ENCODE measurements at regions not wholly inside any gene's neighbourhood (a gene's known extent, or its start where the extent isn't known, plus 50 kb on each side); places are given as distances from the start of the nearest gene placed in this dataset.

- DNase-seq (ENCODE audit: extremely low spot score), result no peak
- TF ChIP-seq FOXK2 (IDR thresholded peaks at IDR 0.05) (no peak), CTBP1 (IDR thresholded peaks at IDR 0.05; ENCODE audit: borderline replicate concordance) (no peak), SUZ12 (IDR thresholded peaks at IDR 0.05) (no peak), ELF4 (IDR thresholded peaks at IDR 0.05) (no peak), ARNT (IDR thresholded peaks at IDR 0.05) (no peak), ZNF384 (IDR thresholded peaks at IDR 0.05) (no peak), FOXA1 (IDR thresholded peaks at IDR 0.05) (no peak), SP1 (IDR thresholded peaks at IDR 0.05) (no peak), TARDBP (IDR thresholded peaks at IDR 0.05) (no peak)
- ChIA-PET POLR2A (no interaction called here), CTCF (no interaction called here)
Observed at GRCh38 chr1:29529677-29530278, 293.5 kb downstream of the PTPRU start.

- CTCF ChIA-PET, result no interaction called here
- TF ChIP-seq NFRKB (IDR thresholded peaks at IDR 0.05) (no peak), ARNT (IDR thresholded peaks at IDR 0.05) (no peak), TARDBP (IDR thresholded peaks at IDR 0.05) (no peak), ZNF384 (IDR thresholded peaks at IDR 0.05) (no peak), SUZ12 (IDR thresholded peaks at IDR 0.05) (no peak), LEF1 (IDR thresholded peaks at IDR 0.05; ENCODE audit: borderline replicate concordance) (no peak), FOXA1 (IDR thresholded peaks at IDR 0.05) (no peak), SP1 (IDR thresholded peaks at IDR 0.05) (no peak), L3MBTL2 (conservative IDR thresholded peaks at IDR 0.05) (no peak), BHLHE40 (IDR thresholded peaks at IDR 0.05; ENCODE audit: borderline replicate concordance) (no peak), FOXM1 (IDR thresholded peaks at IDR 0.05; ENCODE audit: borderline replicate concordance) (no peak)
- DNase-seq (ENCODE audit: extremely low spot score), result no peak
- POLR2A ChIA-PET, result no interaction called here
Observed at GRCh38 chr1:29527314-29528004, 291.1 kb downstream of the PTPRU start.

GRCh38 chr1:29525941-29526340 is 289.6 kb downstream of the PTPRU start:
- CTCF ChIA-PET, result no interaction called here

GRCh38 chr1:29524285-29525065 is 288.2 kb downstream of the PTPRU start:
- POLR2A ChIA-PET, result no interaction called here
- TF ChIP-seq L3MBTL2 (conservative IDR thresholded peaks at IDR 0.05) (no peak), ARNT (IDR thresholded peaks at IDR 0.05) (no peak), SP1 (IDR thresholded peaks at IDR 0.05) (no peak), PKNOX1 (IDR thresholded peaks at IDR 0.05) (no peak), FOXM1 (IDR thresholded peaks at IDR 0.05; ENCODE audit: borderline replicate concordance) (no peak), FOXA1 (IDR thresholded peaks at IDR 0.05) (no peak), FOXK2 (IDR thresholded peaks at IDR 0.05) (no peak), CTBP1 (IDR thresholded peaks at IDR 0.05; ENCODE audit: borderline replicate concordance) (no peak), ELF4 (IDR thresholded peaks at IDR 0.05) (no peak), TARDBP (IDR thresholded peaks at IDR 0.05) (no peak), LEF1 (IDR thresholded peaks at IDR 0.05; ENCODE audit: borderline replicate concordance) (no peak)
- DNase-seq (ENCODE audit: extremely low spot score), result no peak
- CTCF ChIA-PET, result no interaction called here

More at GRCh38 chr1:29525941-29526340, 289.6 kb downstream of the PTPRU start:
- TF ChIP-seq SP1 (IDR thresholded peaks at IDR 0.05) (no peak), CTBP1 (IDR thresholded peaks at IDR 0.05; ENCODE audit: borderline replicate concordance) (no peak), ARNT (IDR thresholded peaks at IDR 0.05) (no peak), LEF1 (IDR thresholded peaks at IDR 0.05; ENCODE audit: borderline replicate concordance) (no peak), L3MBTL2 (conservative IDR thresholded peaks at IDR 0.05) (no peak), FOXK2 (IDR thresholded peaks at IDR 0.05) (no peak), HDGF (IDR thresholded peaks at IDR 0.05; ENCODE audit: borderline replicate concordance) (no peak), ELF4 (IDR thresholded peaks at IDR 0.05) (no peak), PKNOX1 (IDR thresholded peaks at IDR 0.05) (no peak)
- POLR2A ChIA-PET, result no interaction called here
- DNase-seq (ENCODE audit: extremely low spot score), result no peak

- no peak for TF ChIP-seq L3MBTL2 (conservative IDR thresholded peaks at IDR 0.05)
- TF ChIP-seq TARDBP (IDR thresholded peaks at IDR 0.05), result no peak
- TF ChIP-seq FOXA1 (IDR thresholded peaks at IDR 0.05), result no peak
- no peak for TF ChIP-seq FOXM1 (IDR thresholded peaks at IDR 0.05; ENCODE audit: borderline replicate concordance)
- TF ChIP-seq HDGF (IDR thresholded peaks at IDR 0.05; ENCODE audit: borderline replicate concordance), result no peak
- TF ChIP-seq SP1 (IDR thresholded peaks at IDR 0.05), result no peak
- TF ChIP-seq BHLHE40 (IDR thresholded peaks at IDR 0.05; ENCODE audit: borderline replicate concordance), result no peak
- no peak for TF ChIP-seq ZNF384 (IDR thresholded peaks at IDR 0.05)
- CTCF ChIA-PET, result no interaction called here
- POLR2A ChIA-PET, result no interaction called here
- DNase-seq (ENCODE audit: extremely low spot score), result no peak
Observed at GRCh38 chr1:29523576-29523975, 287.3 kb downstream of the PTPRU start.

- ChIA-PET CTCF (no interaction called here), POLR2A (no interaction called here)
- DNase-seq (ENCODE audit: extremely low spot score), result no peak
- TF ChIP-seq NFRKB (IDR thresholded peaks at IDR 0.05) (no peak), TARDBP (IDR thresholded peaks at IDR 0.05) (no peak), HDGF (IDR thresholded peaks at IDR 0.05; ENCODE audit: borderline replicate concordance) (no peak), BHLHE40 (IDR thresholded peaks at IDR 0.05; ENCODE audit: borderline replicate concordance) (no peak), L3MBTL2 (conservative IDR thresholded peaks at IDR 0.05) (no peak), CTBP1 (IDR thresholded peaks at IDR 0.05; ENCODE audit: borderline replicate concordance) (no peak), PKNOX1 (IDR thresholded peaks at IDR 0.05) (no peak), SP1 (IDR thresholded peaks at IDR 0.05) (no peak), ARNT (IDR thresholded peaks at IDR 0.05) (no peak), FOXK2 (IDR thresholded peaks at IDR 0.05) (no peak), ELF4 (IDR thresholded peaks at IDR 0.05) (no peak), SUZ12 (IDR thresholded peaks at IDR 0.05) (no peak), LEF1 (IDR thresholded peaks at IDR 0.05; ENCODE audit: borderline replicate concordance) (no peak), FOXM1 (IDR thresholded peaks at IDR 0.05; ENCODE audit: borderline replicate concordance) (no peak), FOXA1 (IDR thresholded peaks at IDR 0.05) (no peak), ZNF384 (IDR thresholded peaks at IDR 0.05) (no peak)
Observed at GRCh38 chr1:29523136-29523535, 286.8 kb downstream of the PTPRU start.
